ENCODE measurements at regions not wholly inside any gene's neighbourhood (a gene's known extent, or its start where the extent isn't known, plus 50 kb on each side); places are given as distances from the start of the nearest gene placed in this dataset.

DNA sequence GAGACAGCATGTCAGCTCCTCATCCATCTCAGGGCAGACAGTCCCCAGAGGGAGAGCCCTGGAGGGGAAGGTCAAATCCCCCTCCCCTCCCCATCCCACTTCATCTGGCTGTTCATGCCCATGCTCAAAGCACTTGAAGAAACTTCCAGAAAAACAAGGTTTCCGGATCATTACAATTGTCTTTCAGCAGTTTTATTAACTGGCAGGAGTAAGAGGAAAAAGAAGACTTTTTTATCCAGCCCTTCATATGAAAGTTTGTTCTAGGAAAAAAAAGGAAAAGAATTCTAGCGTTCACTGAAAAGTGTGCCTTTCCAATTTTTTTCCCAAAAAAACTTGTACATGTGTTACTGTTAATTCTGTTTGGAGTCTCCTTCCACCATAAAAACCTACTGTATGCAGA lies 145.7 kb upstream of the TIAM1 start:
- no peak for DNase-seq (ENCODE audit: extremely low read depth, low read depth)

DNA sequence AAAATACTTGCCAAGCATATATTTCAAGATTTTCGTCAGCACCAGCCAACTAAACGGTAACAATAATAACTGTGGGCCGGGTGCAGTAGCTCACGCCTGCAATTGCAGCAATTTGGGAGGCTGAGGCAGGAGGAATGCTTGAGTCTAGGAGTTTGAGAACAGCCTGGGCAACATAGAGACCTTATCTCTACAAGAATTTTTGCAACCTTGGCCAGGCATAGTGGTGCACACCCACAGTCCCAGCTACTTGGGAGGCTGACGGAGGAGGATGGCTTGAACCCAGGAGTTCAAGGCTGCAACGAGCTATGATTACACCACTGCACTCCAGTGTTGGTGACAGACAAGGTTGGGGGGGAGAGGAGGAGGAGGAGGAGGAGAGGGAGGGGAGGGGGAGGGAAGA lies 145.0 kb upstream of the TIAM1 start:
- no peak for DNase-seq (ENCODE audit: extremely low read depth, low read depth)
- TF ChIP-seq, protein P1, sequence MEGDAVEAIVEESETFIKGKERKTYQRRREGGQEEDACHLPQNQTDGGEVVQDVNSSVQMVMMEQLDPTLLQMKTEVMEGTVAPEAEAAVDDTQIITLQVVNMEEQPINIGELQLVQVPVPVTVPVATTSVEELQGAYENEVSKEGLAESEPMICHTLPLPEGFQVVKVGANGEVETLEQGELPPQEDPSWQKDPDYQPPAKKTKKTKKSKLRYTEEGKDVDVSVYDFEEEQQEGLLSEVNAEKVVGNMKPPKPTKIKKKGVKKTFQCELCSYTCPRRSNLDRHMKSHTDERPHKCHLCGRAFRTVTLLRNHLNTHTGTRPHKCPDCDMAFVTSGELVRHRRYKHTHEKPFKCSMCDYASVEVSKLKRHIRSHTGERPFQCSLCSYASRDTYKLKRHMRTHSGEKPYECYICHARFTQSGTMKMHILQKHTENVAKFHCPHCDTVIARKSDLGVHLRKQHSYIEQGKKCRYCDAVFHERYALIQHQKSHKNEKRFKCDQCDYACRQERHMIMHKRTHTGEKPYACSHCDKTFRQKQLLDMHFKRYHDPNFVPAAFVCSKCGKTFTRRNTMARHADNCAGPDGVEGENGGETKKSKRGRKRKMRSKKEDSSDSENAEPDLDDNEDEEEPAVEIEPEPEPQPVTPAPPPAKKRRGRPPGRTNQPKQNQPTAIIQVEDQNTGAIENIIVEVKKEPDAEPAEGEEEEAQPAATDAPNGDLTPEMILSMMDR (IDR thresholded peaks at IDR 0.05; ENCODE audit: low read depth, low read length) = no peak

More for the DNA sequence above, 145.7 kb upstream of the TIAM1 start:
- TF ChIP-seq, protein P1 (IDR thresholded peaks at IDR 0.05; ENCODE audit: low read depth, low read length) = no peak

DNA sequence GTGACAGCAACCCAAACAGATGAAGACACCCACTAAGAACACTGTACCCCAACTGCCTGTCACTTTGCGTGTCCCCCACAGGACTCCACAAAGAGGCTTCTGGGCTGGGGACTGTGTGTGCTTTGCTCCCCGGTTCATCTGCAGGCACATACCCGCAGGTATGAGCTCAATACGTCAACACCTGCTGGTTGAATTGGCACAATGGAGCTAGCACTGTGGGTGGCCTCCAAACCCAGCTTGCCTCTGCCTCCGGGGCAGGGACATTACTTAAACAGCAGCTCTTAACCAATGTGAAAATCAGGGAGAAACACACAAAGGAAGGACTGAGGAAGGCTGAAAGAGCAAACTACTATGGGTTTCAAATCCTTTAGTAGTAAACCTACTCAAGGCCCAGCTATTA lies 140.2 kb upstream of the TIAM1 start:
- TF ChIP-seq, protein P1 (IDR thresholded peaks at IDR 0.05; ENCODE audit: low read depth, low read length) = no peak

DNA sequence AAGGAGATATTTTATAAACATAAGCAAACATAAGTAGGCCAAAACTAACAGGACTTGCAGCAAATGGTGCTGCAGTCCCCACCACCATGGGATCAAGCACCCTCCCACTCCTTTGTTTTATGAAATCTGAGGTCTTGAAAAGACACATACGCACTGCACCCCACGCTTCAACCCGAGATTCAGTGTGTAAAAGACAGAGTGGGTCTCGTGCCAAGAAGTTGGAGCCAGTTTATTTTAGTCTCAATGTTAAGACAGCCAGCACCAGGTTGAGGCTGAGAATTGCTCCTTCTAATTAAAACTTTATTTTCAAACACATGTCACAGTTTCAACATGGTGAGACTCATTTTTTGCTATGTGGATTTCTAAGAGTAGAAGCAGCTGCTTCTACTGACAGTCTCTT lies 139.1 kb upstream of the TIAM1 start:
- TF ChIP-seq, protein P1 (IDR thresholded peaks at IDR 0.05; ENCODE audit: low read depth, low read length) = no peak
- no peak for DNase-seq (ENCODE audit: extremely low read depth, low read depth)

More for the DNA sequence above, 140.2 kb upstream of the TIAM1 start:
- DNase-seq (ENCODE audit: extremely low read depth, low read depth) = no peak

DNA sequence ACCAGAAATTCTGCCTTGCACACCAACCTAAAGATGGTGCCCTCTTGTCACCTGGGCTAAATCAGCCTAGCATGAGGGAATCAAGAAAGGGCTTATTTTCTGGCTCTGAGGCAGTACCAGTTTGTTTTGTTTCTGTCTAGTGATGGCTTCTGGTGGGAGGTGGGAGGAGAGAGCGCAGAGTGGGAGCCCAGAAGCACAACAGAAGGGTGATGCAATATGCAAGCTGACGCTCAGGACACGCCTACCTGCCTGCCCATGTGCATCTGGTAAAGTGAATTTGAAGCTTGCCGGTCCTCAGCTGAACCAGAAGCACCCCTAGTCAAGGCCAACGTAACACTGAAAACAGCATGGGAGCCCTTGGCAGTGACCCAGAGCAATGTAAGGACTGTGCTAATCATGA lies 138.4 kb upstream of the TIAM1 start:
- TF ChIP-seq, protein P1 (IDR thresholded peaks at IDR 0.05; ENCODE audit: low read depth, low read length) = no peak
- DNase-seq (ENCODE audit: extremely low read depth, low read depth) = no peak

DNA sequence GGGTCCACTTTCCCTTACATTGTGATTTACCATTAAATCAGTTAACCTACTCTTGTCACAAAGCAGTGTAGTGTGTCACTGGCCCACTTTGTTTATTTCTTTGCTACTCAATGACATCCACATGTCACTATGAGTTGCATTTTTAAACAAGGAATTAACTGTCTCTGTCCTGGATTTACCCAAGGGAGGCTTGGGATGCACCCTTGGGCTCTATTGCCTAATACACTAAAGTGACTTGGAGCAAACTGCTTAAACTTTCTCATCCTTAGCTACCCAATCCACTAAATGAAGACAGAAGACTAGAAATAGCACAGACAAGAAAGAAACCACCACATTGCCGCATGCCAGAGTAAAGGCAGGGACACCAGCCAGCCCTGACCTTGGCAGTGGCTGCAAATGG lies 136.2 kb upstream of the TIAM1 start:
- TF ChIP-seq, protein P1 (IDR thresholded peaks at IDR 0.05; ENCODE audit: low read depth, low read length) = no peak

DNA sequence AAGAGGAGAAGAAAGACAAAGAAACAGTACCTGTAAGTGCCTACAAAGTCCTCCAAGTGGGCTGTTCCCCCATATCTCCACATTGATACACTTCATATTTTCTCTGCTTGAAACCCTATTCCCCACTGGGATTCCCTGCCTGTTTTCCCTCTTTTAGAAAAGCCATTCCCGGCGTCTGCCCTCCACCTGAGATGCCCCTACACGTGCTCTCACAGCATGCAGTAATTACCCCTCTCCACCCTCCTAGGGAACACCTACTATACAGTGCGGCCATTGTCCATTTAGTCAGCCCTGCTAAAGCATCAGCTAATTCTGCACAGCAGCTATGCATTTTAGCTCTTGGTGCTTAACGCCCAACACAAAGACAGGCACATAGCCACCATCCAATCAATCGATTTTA lies 135.7 kb upstream of the TIAM1 start:
- TF ChIP-seq, protein P1 (IDR thresholded peaks at IDR 0.05; ENCODE audit: low read depth, low read length) = no peak
- no peak for DNase-seq (ENCODE audit: extremely low read depth, low read depth)

More for the DNA sequence above, 136.2 kb upstream of the TIAM1 start:
- DNase-seq (ENCODE audit: extremely low read depth, low read depth) = no peak
